ENCODE measurements at regions not wholly inside any gene's neighbourhood (a gene's known extent, or its start where the extent isn't known, plus 50 kb on each side); places are given as distances from the start of the nearest gene placed in this dataset.

GRCh38 chr16:52957199-52957598, 95.5 kb downstream of the CHD9NB start:
- TF ChIP-seq CTCF (IDR thresholded peaks at IDR 0.05) (no peak), POLR2A (IDR thresholded peaks at IDR 0.05) (no peak)
